ENCODE measurements at regions not wholly inside any gene's neighbourhood (a gene's known extent, or its start where the extent isn't known, plus 50 kb on each side); places are given as distances from the start of the nearest gene placed in this dataset.
"Not testable (repeated sequence)": the region's sequence is repeated elsewhere in the genome, so short reads cannot be mapped to it uniquely, and the experiment has no call there.

GRCh38 chr18:961644-962355, 57.1 kb downstream of the ADCYAP1 start:
- H3K4me1 Mint-ChIP-seq = peaks cover 4% of the 10 kb centered on the region
- peaks cover 24% of the 10 kb centered on the region for H3K27me3 Mint-ChIP-seq (ENCODE audit: low read depth)

GRCh38 chr18:963276-963675, 58.6 kb downstream of the ADCYAP1 start:
- peaks cover 4% of the 10 kb centered on the region for H3K4me1 Mint-ChIP-seq
- no peak for TF ChIP-seq CTCF (IDR thresholded peaks at IDR 0.05; ENCODE audit: unreplicated experiment in 3 of 3)
- H3K4me3 Mint-ChIP-seq = no peak overlapping the region
- peaks cover 24% of the 10 kb centered on the region for H3K27me3 Mint-ChIP-seq (ENCODE audit: low read depth)
- H3K27ac Mint-ChIP-seq = no peak overlapping the region
- H3K36me3 Mint-ChIP-seq (ENCODE audit: low read depth) = no peaks in the 10 kb centered on the region
- H3K9me3 Mint-ChIP-seq = peaks cover 14% of the 10 kb centered on the region

More at GRCh38 chr18:961644-962355, 57.1 kb downstream of the ADCYAP1 start:
- Mint-ChIP-seq H3K9me3 (peaks cover 10% of the 10 kb centered on the region), H3K27ac (no peak overlapping the region), H3K36me3 (ENCODE audit: low read depth) (no peaks in the 10 kb centered on the region), H3K4me3 (peak overlapping the region; percentile 58 to 80 (median 72))
- peak; percentile 90 to 93 (median 91) for TF ChIP-seq CTCF (IDR thresholded peaks at IDR 0.05; ENCODE audit: unreplicated experiment in 3 of 3)

GRCh38 chr18:965921-966758, 61.5 kb downstream of the ADCYAP1 start:
- no peak for TF ChIP-seq CTCF (IDR thresholded peaks at IDR 0.05; ENCODE audit: unreplicated experiment in 3 of 3)
- Mint-ChIP-seq H3K4me3 (no peak overlapping the region), H3K27me3 (ENCODE audit: low read depth) (peaks cover 20% of the 10 kb centered on the region), H3K36me3 (ENCODE audit: low read depth) (no peaks in the 10 kb centered on the region), H3K9me3 (peaks cover 31% of the 10 kb centered on the region), H3K4me1 (peaks cover 4% of the 10 kb centered on the region), H3K27ac (no peak overlapping the region)

GRCh38 chr18:966759-967576, 62.3 kb downstream of the ADCYAP1 start:
- Mint-ChIP-seq H3K27me3 (ENCODE audit: low read depth) (peaks cover 14% of the 10 kb centered on the region), H3K27ac (no peak overlapping the region), H3K36me3 (ENCODE audit: low read depth) (no peaks in the 10 kb centered on the region), H3K4me3 (no peak overlapping the region), H3K9me3 (peaks cover 31% of the 10 kb centered on the region), H3K4me1 (peaks cover 1% of the 10 kb centered on the region)
- TF ChIP-seq CTCF (IDR thresholded peaks at IDR 0.05; ENCODE audit: unreplicated experiment in 3 of 3) = no peak

GRCh38 chr18:968910-969309, 64.2 kb downstream of the ADCYAP1 start:
- H3K27ac Mint-ChIP-seq; H3K4me1 Mint-ChIP-seq; H3K36me3 Mint-ChIP-seq (ENCODE audit: low read depth); H3K4me3 Mint-ChIP-seq: not testable (repeated sequence)
- Mint-ChIP-seq H3K9me3 (peaks cover 33% of the 10 kb centered on the region), H3K27me3 (ENCODE audit: low read depth) (peaks cover 11% of the 10 kb centered on the region)

- not testable (repeated sequence) for H3K36me3 Mint-ChIP-seq (ENCODE audit: low read depth); H3K27me3 Mint-ChIP-seq (ENCODE audit: low read depth); H3K4me1 Mint-ChIP-seq; H3K27ac Mint-ChIP-seq; H3K4me3 Mint-ChIP-seq
- peaks cover 33% of the 10 kb centered on the region for H3K9me3 Mint-ChIP-seq
Observed at GRCh38 chr18:969311-969710, 64.6 kb downstream of the ADCYAP1 start.

- H3K36me3 Mint-ChIP-seq (ENCODE audit: low read depth) = peaks cover 25% of the 10 kb centered on the region
- not testable (repeated sequence) for H3K4me1 Mint-ChIP-seq; H3K27ac Mint-ChIP-seq; H3K4me3 Mint-ChIP-seq; H3K27me3 Mint-ChIP-seq (ENCODE audit: low read depth)
- peaks cover 40% of the 10 kb centered on the region for H3K9me3 Mint-ChIP-seq
Observed at GRCh38 chr18:974606-975005, 69.9 kb downstream of the ADCYAP1 start.

GRCh38 chr18:976393-977128, 71.9 kb downstream of the ADCYAP1 start:
- H3K27me3 Mint-ChIP-seq (ENCODE audit: low read depth); H3K4me1 Mint-ChIP-seq: not testable (repeated sequence)
- Mint-ChIP-seq H3K9me3 (peaks cover 31% of the 10 kb centered on the region), H3K27ac (peak overlapping the region; percentile 93 to 96 (median 94)), H3K36me3 (ENCODE audit: low read depth) (peaks cover 25% of the 10 kb centered on the region), H3K4me3 (peak overlapping the region; percentile 85 to 96 (median 95))

GRCh38 chr18:977327-977726, 72.7 kb downstream of the ADCYAP1 start:
- H3K27me3 Mint-ChIP-seq (ENCODE audit: low read depth); H3K4me1 Mint-ChIP-seq: not testable (repeated sequence)
- Mint-ChIP-seq H3K36me3 (ENCODE audit: low read depth) (peaks cover 25% of the 10 kb centered on the region), H3K4me3 (peak overlapping the region; percentile 85 to 96 (median 95)), H3K27ac (peak overlapping the region; percentile 93 to 96 (median 94)), H3K9me3 (peaks cover 31% of the 10 kb centered on the region)

Data from nephron (organoid).